GM12873 (cell line): ENCODE measurements at regions not wholly inside any gene's neighbourhood (a gene's known extent, or its start where the extent isn't known, plus 50 kb on each side); places are given as distances from the start of the nearest gene placed in this dataset.

Experiments used
- CTCF ChIP-seq: IDR thresholded peaks from 2 replicates; pipeline ENCODE4 v1.5.1; 2012; ENCODE audit warnings: low read depth, mild to moderate bottlenecking, moderate library complexity, low read length, control low read depth; ENCODE audit not compliant: insufficient read depth; ENCODE audit errors: missing control alignments

- TF ChIP-seq CTCF = no peak
Observed at GRCh38 chr4:108529102-108529501, 91.3 kb upstream of the RPL34 start.

GRCh38 chr4:108527723-108528122, 92.7 kb upstream of the RPL34 start:
- TF ChIP-seq CTCF = no peak

GRCh38 chr4:108520807-108521206, 99.6 kb upstream of the RPL34 start:
- no peak for TF ChIP-seq CTCF

- TF ChIP-seq CTCF = no peak
Observed at GRCh38 chr4:108519911-108520601, 100.3 kb upstream of the RPL34 start.

- TF ChIP-seq CTCF = no peak
Observed at GRCh38 chr4:108519208-108519833, 101.1 kb upstream of the RPL34 start.

- TF ChIP-seq CTCF = no peak
Observed at GRCh38 chr4:108512615-108513505, 107.5 kb upstream of the RPL34 start.

- no peak for TF ChIP-seq CTCF
Observed at GRCh38 chr4:108511618-108512017, 108.8 kb upstream of the RPL34 start.
